ENCODE measurements at regions not wholly inside any gene's neighbourhood (a gene's known extent, or its start where the extent isn't known, plus 50 kb on each side); places are given as distances from the start of the nearest gene placed in this dataset.
"Not testable (repeated sequence)": the region's sequence is repeated elsewhere in the genome, so short reads cannot be mapped to it uniquely, and the experiment has no call there.

- no peak for DNase-seq
These were observed 88.0 kb upstream of the ALKAL2 start for GRCh38 chr2:375956-376307.

GRCh38 chr2:375270-375955 lies 87.5 kb upstream of the ALKAL2 start:
- DNase-seq = no peak

GRCh38 chr2:368386-368785 lies 80.5 kb upstream of the ALKAL2 start:
- no peak for DNase-seq

- DNase-seq = no peak
These were observed 79.4 kb upstream of the ALKAL2 start for GRCh38 chr2:367246-367645.

- DNase-seq = no peak
These were observed 78.8 kb upstream of the ALKAL2 start for GRCh38 chr2:366706-367105.

- DNase-seq = no peak
These were observed 77.7 kb upstream of the ALKAL2 start for GRCh38 chr2:365367-366275.

GRCh38 chr2:363824-364470 lies 76.1 kb upstream of the ALKAL2 start:
- DNase-seq = no peak

- no peak for DNase-seq
These were observed 75.0 kb upstream of the ALKAL2 start for GRCh38 chr2:362924-363323.

- no peak for DNase-seq
These were observed 72.2 kb upstream of the ALKAL2 start for GRCh38 chr2:360124-360523.

- DNase-seq = no peak
These were observed 71.2 kb upstream of the ALKAL2 start for GRCh38 chr2:359047-359446.

GRCh38 chr2:357811-358210 lies 69.9 kb upstream of the ALKAL2 start:
- no peak for DNase-seq

GRCh38 chr2:356304-356703 lies 68.4 kb upstream of the ALKAL2 start:
- DNase-seq = not testable (repeated sequence)

- DNase-seq = no peak
These were observed 67.9 kb upstream of the ALKAL2 start for GRCh38 chr2:355773-356172.

GRCh38 chr2:352696-353095 lies 64.8 kb upstream of the ALKAL2 start:
- peak; percentile 29 for DNase-seq

GRCh38 chr2:349390-349789 lies 61.5 kb upstream of the ALKAL2 start:
- no peak for DNase-seq

- DNase-seq = no peak
These were observed 60.5 kb upstream of the ALKAL2 start for GRCh38 chr2:348361-348916.

- DNase-seq = no peak
These were observed 56.9 kb upstream of the ALKAL2 start for GRCh38 chr2:344811-345210.

GRCh38 chr2:343355-343754 lies 55.5 kb upstream of the ALKAL2 start:
- DNase-seq = no peak

GRCh38 chr2:341912-342311 lies 54.0 kb upstream of the ALKAL2 start:
- DNase-seq = no peak

- no peak for DNase-seq
These were observed 53.2 kb upstream of the ALKAL2 start for GRCh38 chr2:341017-341542.
